Kidney capillary endothelial cell (primary cell): ENCODE measurements at regions not wholly inside any gene's neighbourhood (a gene's known extent, or its start where the extent isn't known, plus 50 kb on each side); places are given as distances from the start of the nearest gene placed in this dataset.

Experiments
- DNase-seq: peaks from one replicate; pipeline ENCODE4 v3.0.0-alpha.2; 2018; ENCODE audit warnings: low spot score

DNA sequence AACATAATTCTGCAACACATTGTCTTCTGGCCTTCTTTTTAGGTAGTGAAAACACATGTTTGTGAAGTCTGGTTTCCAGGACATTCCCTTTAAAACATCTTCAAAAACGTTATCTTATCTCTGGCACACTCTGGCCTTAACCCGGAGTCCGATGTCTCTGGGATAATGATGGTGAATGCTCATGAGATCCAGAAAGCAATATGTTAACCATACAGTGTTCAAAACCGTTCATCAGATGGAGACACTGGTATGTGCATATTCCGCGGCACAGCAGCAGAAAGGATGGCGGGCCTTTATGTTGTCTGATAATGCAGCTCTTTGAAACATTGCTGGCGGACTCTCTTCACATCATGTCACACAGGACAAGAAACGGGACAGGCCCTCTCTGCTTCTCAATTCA is 605.2 kb downstream of the CCDC171 start:
- DNase-seq: no peak

DNA sequence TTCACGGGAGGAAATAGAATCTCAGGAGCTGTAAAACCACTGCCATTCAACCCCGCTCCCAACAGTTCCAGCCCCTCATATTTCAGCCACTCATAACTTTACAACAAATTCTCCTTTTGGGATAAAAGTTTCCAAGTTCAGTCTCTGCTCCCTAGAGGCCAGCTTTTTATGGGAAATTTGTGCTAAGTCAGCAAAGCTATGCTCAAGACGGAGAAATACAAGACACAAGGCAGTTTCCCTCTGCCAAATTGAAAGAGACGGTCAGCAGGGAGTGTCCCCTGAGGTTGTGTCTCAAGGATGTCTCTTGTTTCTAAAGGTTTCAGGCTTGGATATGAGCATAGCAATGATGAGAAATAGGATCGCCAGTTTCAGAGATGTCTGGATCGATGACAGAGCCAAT is 608.6 kb downstream of the CCDC171 start:
- DNase-seq: no peak

DNA sequence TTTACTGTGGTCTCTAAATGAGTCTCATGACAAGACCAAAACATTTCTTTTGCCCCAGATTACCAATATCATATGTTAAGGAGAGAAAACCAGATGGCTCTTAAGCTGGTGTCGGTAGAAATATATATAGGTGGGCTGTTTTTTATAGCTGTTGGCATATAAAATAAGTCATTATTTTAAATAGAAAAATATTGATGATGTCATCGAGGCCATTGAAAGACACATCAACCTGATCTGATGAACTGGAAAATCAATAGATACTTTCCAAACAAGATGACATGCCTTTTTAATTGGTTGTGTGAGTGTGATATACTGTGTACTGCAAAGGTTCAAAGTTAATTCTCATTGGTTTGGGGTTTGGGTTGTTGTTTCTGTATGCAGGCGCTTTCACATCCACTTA is 617.3 kb downstream of the CCDC171 start:
- no peak for DNase-seq

DNA sequence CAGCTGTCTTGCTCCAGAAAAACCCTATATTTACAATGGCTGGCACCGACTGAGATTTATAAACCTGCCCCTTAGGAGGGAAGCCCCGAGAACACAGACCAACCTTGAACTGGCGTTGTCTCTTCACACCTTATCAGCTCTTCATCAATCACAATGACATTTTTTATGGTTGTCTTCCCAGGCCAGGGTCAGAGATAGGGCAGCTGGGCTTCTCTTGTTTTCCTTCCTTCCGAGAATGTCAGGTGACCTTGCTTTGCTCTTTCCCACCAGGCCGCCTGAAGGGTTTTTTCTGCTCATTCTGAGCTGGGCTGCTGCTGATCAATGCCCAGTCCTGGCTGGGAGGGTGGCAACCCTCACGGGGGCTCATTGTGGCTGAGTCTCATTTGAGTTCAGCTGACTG is 619.1 kb downstream of the CCDC171 start:
- no peak for DNase-seq

DNA sequence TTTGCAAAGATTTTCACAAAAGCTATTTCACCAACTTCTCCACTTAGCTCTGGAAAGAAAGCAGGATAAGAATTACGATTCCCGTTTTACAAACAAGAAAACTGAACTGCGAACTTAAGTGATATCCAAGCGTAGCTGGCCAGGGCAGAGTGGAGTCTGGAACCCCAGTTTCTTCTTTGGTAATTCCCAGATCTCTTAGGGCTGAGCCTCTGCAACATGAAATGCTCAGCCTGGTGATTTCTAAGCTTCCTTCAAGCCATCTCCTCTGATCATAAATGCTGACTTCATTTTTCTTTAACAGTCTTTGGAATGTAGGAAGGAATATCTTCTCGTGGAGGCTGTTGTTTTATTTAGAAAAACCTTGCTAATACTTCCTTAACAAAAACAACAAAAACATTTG is 620.0 kb downstream of the CCDC171 start:
- DNase-seq: no peak

DNA sequence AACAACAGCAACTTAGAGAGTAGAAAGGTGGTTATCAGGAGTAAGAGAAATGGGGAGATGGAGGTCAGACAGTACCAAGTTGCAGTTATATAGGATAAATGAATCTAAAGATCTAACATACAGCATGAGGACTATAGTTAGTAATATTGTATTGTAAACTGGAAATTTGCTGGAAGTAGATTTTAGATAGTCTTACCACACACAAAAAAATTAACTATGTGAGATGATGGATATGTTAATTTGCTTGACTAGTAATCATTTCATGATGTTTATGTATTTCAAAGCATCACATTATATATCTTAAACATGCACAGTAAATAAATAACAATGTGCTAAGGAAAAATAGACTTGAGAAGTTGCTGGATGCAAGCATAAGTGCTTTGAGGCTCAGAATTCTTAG is 622.1 kb downstream of the CCDC171 start:
- DNase-seq: no peak

DNA sequence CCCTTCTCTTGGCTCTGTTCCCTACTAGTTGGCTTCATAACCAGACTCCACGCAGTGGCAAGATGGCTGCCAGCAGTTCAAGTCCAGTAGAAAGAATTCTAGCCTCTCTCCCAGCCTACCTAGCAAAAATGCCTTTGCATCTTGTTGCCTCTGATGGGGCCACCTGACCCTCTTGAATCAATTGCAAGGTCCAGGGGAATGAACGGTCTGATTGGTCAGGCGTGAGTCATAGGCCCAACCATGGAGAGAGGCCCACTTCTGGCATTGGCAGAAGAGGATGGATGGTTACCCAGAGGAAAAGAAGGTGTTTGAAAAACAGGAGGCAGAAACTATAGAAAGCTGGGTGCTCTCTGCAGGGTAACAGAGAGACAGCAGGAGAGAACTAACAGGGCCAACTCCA is 622.6 kb downstream of the CCDC171 start:
- no peak for DNase-seq

DNA sequence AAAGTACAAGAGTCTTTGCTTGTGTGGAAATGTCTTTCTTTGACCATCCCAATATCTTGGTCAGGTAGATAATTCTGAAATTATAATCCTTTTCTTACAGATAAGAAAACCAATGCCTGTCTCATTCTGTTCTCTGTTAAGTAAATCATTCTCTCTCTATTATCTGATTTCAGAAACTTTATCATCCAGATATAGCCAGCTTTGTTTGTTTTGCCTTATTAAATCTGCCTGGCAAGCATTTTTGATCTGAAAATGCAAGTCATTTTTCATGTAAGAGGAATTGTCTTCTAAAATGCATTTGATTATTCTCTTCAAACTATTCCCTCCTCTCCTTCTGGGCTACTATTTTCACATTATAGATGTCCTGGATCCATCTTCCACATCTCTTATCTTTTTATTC is 625.5 kb downstream of the CCDC171 start:
- DNase-seq: no peak

DNA sequence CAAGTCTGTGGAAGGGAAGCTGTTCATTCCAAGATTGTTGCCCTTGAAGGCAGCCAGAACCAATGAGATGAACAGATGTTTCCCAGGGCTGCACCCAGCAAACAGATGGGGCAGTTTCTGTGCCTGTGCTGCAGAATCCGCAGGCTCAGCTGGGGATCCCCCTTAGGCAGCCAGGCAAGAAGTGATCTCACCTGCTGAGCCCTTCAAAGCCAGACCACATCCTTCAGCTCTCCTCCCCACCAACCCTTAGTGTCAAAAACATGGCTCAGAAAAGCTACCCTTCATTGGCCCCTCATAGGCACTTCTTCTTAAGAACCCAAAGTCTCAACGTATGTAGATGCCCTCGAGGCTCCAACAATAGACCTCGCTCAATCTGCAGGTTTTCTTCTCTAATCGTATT is 626.7 kb downstream of the CCDC171 start:
- no peak for DNase-seq

DNA sequence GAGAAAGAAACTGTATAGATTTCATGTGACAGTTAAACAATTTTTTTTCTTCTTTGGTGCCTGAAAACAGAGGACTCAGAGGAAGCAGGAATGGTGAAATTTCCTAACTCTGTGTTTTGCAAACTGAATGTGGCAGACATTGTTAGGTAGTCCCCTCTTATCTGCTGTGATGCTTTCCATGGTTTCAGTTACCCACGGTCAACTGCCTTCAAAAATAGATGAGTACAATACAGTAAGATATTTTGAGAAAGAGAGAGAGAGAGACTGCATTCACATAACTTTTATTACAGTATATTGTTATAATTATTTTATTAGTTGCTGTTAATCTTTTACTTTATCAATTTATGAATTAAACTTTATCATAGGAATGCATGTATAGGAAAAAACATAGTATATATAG is 627.2 kb downstream of the CCDC171 start:
- DNase-seq: no peak

DNA sequence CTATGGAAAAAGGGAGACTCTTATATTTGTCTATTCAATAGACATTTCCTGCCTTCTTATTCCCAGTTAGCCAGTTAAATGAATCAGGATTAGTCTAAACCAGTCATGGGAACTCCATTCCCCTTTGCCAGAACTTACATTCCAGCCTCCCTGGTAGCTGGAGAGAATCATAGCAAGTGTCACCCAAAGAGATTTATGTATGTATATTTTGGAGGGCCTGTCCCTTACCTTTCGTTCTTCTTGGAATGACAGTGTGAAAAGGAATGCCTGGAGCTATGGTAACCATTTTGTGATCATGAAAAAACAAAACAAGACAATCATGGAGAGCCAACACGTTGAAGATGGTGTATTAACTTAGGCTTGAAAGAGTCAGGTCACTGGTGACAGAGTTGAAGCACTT is 627.7 kb downstream of the CCDC171 start:
- DNase-seq: no peak

DNA sequence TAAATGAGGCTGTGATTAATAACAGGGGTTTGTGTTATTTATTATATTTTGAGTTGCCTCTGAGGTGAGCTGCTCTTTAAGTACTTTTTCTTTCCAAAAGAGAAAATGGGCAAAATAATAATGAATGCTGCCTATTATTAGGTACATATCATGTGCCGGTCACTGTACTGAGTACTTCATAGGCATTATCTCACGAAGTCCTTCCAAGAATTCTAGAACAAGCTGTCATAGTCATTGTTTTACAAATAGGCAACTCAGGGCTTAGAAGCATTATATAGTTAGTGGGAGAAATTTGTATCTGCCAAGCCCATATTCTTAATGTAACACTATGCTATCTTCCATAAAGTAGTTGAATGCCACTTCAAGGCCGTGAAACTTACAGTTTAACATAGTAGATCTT is 628.7 kb downstream of the CCDC171 start:
- DNase-seq: no peak

DNA sequence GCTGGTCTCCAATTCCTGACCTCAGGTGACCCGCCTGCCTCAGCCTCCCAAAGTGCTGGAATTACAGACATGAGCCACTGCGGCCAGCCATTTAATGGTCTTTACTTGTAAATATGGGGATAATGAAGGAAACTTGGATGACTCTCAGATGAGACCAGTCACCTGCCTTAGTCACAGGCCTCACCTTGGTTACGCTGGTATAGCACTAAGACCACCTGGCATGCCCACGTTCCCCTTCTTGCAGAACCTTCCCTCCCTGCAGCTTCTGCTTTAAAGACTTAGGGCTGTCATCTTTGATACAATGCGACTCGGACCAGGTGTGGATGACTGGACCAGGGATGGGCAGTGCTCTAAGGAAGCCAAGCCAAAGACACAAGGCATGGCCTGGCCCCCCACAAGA is 629.9 kb downstream of the CCDC171 start:
- DNase-seq: no peak

DNA sequence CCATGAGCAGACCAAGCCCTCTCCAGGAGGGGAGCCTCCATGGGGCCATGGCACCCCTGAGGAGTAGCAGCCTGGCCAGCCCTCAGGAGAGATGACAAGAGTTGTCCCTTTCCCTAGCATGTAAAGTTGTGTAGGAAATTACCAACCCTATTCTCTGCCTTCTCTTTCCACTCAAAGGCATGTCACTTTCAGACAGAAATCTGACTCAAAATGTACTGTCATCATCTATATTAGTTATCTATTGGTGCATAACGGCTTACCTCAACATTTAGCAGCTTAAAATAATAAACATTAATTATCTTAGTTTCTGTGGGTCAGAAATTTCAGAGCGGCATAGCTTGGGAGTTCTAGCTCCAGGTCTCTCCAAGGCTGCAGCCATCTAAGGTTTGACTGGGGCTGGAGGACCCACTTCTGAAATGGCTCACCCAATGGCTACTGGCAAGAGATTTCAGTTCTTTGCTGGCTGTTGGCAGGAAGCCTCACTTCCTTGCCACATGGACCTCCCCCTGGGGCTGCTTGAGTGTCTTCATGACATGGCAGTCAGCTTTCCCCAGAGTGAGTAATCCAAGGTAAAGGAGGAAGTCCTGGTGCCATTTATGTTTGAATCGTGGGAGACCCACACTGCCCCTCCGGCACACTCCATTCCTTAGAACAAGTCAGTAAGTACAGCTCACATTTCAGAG is 632.3 kb downstream of the CCDC171 start:
- no peak for DNase-seq

DNA sequence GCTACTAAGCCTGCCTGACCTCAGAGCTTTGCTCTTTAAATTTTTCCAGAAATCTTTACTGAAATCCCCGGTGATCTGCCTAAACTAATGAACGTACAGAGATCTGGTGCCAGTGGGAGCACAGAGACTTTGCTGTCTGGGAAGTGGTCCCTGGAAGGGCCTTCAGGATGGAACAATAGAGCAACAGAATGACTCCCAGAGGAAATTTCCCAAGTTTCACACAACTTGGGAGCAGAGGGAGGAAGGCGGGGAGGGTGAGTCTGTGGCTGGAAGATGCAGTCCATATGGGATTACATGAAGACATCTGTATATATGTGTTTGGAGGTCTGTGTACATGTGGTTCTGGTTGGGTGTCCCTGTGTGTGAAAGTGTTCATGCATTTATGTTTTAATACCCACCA is 638.3 kb downstream of the CCDC171 start:
- no peak for DNase-seq

DNA sequence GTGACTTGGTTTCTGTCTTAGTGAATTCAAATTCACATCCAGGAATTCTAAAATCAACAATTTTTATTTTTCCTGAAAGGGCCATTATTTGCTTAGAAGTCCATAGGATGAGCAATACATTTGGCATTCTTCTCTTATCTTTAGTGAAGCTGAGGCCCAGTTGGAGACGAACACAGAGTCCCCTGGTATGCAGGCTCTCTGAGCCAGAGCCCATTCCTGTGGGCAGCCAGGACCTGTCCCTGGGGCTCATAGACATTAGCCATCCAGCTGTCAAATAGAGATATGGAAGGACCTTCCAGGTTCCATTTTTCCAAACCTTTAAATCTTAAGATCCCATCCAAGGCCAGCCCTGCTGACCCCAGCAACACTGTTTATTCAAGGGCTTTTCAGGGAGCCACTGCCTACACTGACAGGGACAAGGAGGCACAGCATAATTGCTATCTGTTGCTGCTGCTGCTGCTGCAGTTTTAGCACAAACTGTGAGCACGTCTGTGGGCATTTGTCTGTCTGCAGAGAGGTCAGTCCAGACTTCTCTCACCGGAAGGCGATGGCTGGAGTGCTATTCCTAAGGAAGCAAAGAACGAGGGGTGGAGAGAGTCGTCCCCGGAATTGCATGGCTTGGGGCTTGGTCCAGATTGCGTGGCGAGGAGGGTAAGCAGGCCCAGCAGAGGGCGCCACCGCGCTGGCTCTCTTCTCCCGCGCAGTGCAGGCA is 639.0 kb downstream of the CCDC171 start:
- peak; percentile 68 for DNase-seq

DNA sequence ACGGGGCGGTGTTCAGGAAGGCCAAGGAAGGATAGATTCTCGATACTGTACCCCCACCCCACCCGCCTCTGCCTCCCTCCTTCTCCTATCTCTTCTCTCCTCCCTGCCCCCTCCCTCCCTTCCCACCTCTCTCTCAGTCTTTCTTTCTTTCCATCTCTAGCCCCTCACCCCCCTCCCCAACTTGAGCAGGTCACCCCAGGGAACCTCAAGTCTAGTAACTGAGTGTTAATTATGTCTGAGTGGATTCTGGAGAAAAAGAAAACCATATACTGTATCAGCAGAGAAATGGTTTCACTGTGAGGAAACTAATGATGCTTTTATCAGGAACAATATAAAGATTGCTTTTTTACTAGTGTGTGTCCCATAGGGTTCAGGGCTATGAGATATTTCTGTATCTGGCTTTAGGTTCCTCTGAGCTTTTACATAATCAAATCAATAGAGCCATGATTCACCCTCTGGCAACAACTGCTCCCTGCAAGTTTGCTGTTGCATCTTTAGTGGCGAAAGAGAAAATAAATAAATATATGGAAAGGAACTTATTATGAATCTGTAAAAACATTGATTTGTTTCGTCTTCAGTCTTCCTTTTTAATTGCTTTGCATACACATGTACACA is 639.7 kb downstream of the CCDC171 start:
- DNase-seq: no peak

DNA sequence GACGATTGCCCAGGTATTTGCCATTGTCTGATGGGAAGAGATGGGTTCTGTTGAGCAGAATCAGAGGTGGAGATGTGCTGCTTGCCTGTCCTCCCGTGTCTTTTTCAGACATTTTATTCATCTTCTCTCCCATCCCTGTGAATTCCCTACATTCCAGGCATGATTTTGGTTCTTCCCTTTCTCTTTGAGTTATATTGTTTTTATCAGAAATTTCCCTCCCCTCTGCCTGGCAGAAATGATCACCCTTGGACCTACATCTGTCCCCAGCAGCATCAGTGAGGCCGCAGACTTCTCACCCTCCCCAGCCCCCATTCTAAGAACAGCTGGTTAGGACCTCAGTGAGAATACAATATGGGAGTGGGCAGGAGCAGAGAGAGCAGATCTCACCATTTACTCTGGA is 640.2 kb downstream of the CCDC171 start:
- DNase-seq: no peak

DNA sequence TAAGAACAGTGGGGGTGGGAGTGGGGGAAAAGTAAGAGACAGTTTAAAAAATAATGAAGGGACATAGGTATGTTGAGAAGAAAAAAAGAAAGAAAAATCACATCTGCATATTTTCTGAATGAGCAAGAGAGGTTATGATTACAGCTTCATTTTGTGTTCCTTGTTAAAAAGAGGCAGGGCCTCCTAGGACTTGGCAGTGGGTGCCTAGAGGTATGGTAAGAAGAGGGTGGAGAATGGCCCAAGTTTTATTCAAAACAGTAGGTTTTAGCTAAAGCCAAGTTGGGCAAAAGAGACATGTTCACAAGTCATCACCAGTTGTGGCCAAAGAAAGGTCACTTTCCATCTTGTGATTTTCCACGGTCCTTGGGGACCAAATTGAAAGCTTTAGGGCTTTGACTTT is 643.4 kb downstream of the CCDC171 start:
- DNase-seq: no peak

DNA sequence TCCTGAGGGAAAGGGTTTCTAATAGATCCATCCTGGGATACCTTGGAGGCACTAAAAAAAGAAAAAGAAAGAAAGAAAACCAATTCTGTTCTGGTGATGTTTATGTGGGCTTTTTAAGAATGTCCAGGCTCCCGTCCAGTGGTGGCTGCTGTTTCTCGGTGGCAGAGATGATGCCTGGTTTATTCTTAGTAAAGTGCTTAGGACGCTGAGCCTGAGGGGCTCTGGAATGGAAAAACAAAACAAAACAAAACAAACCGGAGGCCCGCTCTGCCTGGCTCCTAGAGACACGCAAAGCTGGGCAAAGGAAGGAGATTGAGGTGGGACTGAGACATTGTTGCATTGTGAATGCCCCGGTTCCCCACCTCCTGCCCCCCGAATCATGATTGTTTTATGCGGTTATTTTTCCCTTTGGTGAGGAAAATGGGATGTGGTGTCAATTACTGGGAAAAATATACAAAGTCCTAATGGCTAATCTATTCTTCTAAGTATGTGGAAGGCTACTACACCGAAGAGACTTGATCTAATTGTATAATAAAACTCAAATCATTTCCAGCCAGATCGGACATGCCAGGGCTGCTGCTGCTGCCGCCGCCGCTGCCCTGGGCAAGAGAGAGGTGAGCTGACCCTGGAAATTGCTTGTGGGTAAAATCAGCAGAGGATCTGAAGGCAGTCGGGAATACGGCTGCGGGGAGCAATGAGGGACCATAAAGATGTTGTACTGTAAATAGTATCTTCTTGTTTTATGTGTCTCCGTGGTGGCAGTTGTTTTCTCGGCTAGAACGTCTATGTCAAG is 644.9 kb downstream of the CCDC171 start:
- no peak for DNase-seq

DNA sequence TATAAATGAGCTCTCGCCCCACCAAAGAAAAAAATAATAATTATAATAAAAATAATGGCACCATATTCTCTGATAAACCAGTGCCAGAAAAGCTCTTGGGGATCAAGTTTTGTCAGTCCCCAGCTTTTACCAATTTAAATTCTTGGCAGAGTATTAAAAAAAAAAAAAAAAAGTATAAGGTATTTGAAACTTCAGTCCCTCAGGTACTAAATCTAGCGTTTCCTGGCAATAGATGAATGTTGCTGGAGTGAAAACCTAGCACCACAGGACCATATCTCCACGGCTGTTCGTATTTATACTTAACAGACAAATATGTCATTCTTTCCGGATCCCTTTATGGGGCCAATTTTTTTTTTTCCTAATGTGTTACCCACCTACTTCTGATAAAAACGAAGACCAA is 646.2 kb downstream of the CCDC171 start:
- DNase-seq: no peak

DNA sequence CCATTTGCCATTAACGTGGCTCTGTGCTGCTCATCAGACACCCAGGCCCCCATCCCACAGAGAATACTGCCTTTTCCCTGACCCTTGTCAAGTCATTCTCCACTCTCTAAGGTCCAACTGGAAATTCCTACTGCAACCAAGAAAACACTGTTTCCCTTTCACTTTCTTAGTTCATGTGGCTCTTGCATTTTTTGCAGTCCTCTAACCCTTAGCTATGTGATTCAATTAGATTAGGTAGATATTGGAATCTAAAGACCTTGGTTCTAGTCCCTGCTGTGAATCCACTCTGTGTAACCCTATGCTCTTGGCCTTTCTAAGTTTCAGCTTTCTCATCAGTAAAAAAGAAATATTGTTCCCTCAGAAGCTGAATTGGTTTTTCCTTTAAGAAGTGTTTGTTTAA is 649.4 kb downstream of the CCDC171 start:
- DNase-seq: no peak
